ENCODE measurements at regions not wholly inside any gene's neighbourhood (a gene's known extent, or its start where the extent isn't known, plus 50 kb on each side); places are given as distances from the start of the nearest gene placed in this dataset.

DNA sequence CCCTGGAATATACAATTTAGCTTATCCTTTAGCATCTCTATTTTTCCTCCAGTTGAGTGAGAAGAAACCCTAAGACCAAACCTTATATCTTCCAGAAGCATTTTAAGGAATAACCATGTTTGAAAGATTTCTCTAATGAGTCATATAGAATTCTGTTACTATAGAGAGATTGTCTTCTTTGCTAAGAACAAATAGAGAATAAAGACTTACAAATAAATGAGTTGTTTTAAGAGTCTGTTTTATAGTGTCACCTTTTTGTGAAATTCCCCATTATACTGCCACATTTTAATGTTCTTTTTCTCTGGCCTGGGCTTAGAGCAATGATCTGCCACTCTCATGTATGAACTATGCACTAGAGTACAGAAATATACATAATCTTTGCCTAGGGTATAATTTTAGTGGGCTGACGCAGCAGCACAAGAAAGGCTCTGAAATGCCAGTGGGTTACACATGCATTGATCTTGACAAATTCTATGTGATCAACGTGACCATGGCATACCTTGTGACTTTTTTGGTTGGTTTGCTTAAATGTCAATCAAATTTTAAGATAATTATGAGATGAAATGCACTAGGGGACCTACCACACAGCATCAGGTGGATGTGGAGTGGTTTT is 145.1 kb upstream of the MKLN1 start:
- no peak for DNase-seq (ENCODE audit: low spot score)
- POLR2A ChIA-PET: interaction anchor here (0.9 kb wide), 1 partner anchor 12 kb away, joined by 3 read pairs; no protein-coding TSS in a partner anchor
- ATAC-seq: no peak
- Mint-ChIP-seq H3K9me3 (no peaks in the 10 kb centered on the region), H3K27ac (no peak overlapping the region), H3K36me3 (no peaks in the 10 kb centered on the region), H3K4me3 (no peak overlapping the region), H3K4me1 (peaks cover 18% of the 10 kb centered on the region), H3K27me3 (ENCODE audit: low read depth) (no peaks in the 10 kb centered on the region)
- CTCF ChIA-PET: no interaction called here
- TF ChIP-seq ATF1 (CRISPR knock-in tag; IDR thresholded peaks at IDR 0.05): no peak
- TF ChIP-seq, protein P1, sequence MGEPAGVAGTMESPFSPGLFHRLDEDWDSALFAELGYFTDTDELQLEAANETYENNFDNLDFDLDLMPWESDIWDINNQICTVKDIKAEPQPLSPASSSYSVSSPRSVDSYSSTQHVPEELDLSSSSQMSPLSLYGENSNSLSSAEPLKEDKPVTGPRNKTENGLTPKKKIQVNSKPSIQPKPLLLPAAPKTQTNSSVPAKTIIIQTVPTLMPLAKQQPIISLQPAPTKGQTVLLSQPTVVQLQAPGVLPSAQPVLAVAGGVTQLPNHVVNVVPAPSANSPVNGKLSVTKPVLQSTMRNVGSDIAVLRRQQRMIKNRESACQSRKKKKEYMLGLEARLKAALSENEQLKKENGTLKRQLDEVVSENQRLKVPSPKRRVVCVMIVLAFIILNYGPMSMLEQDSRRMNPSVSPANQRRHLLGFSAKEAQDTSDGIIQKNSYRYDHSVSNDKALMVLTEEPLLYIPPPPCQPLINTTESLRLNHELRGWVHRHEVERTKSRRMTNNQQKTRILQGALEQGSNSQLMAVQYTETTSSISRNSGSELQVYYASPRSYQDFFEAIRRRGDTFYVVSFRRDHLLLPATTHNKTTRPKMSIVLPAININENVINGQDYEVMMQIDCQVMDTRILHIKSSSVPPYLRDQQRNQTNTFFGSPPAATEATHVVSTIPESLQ (CRISPR knock-in tag; IDR thresholded peaks at IDR 0.05): no peak
- no peak for TF ChIP-seq ZNF263 (CRISPR knock-in tag; IDR thresholded peaks at IDR 0.05; ENCODE audit: low read depth)
- TF ChIP-seq, protein P2, sequence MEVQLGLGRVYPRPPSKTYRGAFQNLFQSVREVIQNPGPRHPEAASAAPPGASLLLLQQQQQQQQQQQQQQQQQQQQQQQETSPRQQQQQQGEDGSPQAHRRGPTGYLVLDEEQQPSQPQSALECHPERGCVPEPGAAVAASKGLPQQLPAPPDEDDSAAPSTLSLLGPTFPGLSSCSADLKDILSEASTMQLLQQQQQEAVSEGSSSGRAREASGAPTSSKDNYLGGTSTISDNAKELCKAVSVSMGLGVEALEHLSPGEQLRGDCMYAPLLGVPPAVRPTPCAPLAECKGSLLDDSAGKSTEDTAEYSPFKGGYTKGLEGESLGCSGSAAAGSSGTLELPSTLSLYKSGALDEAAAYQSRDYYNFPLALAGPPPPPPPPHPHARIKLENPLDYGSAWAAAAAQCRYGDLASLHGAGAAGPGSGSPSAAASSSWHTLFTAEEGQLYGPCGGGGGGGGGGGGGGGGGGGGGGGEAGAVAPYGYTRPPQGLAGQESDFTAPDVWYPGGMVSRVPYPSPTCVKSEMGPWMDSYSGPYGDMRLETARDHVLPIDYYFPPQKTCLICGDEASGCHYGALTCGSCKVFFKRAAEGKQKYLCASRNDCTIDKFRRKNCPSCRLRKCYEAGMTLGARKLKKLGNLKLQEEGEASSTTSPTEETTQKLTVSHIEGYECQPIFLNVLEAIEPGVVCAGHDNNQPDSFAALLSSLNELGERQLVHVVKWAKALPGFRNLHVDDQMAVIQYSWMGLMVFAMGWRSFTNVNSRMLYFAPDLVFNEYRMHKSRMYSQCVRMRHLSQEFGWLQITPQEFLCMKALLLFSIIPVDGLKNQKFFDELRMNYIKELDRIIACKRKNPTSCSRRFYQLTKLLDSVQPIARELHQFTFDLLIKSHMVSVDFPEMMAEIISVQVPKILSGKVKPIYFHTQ (CRISPR knock-in tag; IDR thresholded peaks at IDR 0.05): no peak
- no peak for TF ChIP-seq SMAD3 (CRISPR knock-in tag; IDR thresholded peaks at IDR 0.05; ENCODE audit: borderline replicate concordance)
- TF ChIP-seq JUN (CRISPR knock-in tag; IDR thresholded peaks at IDR 0.05): no peak
- TF ChIP-seq, protein P3, sequence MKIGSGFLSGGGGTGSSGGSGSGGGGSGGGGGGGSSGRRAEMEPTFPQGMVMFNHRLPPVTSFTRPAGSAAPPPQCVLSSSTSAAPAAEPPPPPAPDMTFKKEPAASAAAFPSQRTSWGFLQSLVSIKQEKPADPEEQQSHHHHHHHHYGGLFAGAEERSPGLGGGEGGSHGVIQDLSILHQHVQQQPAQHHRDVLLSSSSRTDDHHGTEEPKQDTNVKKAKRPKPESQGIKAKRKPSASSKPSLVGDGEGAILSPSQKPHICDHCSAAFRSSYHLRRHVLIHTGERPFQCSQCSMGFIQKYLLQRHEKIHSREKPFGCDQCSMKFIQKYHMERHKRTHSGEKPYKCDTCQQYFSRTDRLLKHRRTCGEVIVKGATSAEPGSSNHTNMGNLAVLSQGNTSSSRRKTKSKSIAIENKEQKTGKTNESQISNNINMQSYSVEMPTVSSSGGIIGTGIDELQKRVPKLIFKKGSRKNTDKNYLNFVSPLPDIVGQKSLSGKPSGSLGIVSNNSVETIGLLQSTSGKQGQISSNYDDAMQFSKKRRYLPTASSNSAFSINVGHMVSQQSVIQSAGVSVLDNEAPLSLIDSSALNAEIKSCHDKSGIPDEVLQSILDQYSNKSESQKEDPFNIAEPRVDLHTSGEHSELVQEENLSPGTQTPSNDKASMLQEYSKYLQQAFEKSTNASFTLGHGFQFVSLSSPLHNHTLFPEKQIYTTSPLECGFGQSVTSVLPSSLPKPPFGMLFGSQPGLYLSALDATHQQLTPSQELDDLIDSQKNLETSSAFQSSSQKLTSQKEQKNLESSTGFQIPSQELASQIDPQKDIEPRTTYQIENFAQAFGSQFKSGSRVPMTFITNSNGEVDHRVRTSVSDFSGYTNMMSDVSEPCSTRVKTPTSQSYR (CRISPR knock-in tag; IDR thresholded peaks at IDR 0.05): no peak
- no peak for TF ChIP-seq ZNF219 (CRISPR knock-in tag; IDR thresholded peaks at IDR 0.05; ENCODE audit: borderline replicate concordance)

DNA sequence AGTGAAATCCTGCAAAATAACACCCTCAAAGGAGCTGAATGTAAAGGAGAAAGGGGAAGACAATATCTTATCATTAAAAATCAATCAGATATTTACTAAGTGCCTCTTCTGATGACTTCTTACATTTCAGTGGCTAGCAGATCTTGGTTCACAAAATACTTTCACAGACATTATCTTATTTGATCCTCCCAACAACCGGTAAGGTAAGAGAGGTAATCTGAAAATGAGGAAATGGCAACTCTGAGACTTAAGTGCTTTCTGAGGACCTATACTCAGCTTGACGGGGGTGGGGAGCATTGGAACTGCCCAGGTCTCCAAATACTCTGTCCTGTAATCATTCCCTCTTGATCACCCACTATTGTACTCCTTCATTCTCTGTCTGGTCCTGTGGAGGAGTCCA is 144.6 kb upstream of the MKLN1 start:
- DNase-seq (ENCODE audit: low spot score) (no peak), ATAC-seq (no peak)
- H3K36me3 Mint-ChIP-seq: no peaks in the 10 kb centered on the region
- no peaks in the 10 kb centered on the region for H3K27me3 Mint-ChIP-seq (ENCODE audit: low read depth)
- TF ChIP-seq, protein P4, sequence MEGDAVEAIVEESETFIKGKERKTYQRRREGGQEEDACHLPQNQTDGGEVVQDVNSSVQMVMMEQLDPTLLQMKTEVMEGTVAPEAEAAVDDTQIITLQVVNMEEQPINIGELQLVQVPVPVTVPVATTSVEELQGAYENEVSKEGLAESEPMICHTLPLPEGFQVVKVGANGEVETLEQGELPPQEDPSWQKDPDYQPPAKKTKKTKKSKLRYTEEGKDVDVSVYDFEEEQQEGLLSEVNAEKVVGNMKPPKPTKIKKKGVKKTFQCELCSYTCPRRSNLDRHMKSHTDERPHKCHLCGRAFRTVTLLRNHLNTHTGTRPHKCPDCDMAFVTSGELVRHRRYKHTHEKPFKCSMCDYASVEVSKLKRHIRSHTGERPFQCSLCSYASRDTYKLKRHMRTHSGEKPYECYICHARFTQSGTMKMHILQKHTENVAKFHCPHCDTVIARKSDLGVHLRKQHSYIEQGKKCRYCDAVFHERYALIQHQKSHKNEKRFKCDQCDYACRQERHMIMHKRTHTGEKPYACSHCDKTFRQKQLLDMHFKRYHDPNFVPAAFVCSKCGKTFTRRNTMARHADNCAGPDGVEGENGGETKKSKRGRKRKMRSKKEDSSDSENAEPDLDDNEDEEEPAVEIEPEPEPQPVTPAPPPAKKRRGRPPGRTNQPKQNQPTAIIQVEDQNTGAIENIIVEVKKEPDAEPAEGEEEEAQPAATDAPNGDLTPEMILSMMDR (IDR thresholded peaks at IDR 0.05): no peak
- TF ChIP-seq CREM (CRISPR knock-in tag; IDR thresholded peaks at IDR 0.05): no peak
- no peaks in the 10 kb centered on the region for H3K9me3 Mint-ChIP-seq
- H3K27ac Mint-ChIP-seq: no peak overlapping the region
- POLR2A ChIA-PET: interaction anchor here (0.9 kb wide), 1 partner anchor 11 kb away, joined by 3 read pairs; no protein-coding TSS in a partner anchor
- H3K4me1 Mint-ChIP-seq: peaks cover 22% of the 10 kb centered on the region
- CTCF ChIA-PET: interaction anchor here (0.7 kb wide), 1 partner anchor 60 kb away, joined by 5 read pairs; no protein-coding TSS in a partner anchor
- H3K4me3 Mint-ChIP-seq: no peak overlapping the region

DNA sequence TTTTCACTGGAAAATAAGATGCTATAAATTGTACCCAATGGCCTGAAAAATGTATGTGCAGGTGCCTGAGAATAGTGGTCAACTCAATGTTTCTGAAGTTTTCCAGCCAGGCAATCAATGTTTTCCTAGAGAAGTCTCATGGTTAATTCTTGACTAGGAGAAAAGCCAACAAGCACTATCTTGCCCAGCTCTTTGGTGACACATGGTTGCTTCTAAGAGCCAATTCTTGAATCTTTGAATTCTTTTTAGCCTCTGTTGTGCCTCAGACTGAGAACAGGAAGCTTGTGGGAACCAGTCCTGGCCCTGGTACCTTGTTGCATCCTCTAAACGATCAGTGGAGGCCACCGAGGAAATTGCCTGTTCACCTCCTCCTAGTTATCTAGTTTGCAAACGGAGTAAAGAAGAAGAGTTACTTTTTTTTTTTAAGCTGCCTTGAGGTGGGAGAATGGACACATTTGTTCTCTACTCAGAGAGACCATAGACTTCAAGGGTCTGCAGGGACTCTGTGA is 144.0 kb upstream of the MKLN1 start:
- ATAC-seq (no peak), DNase-seq (ENCODE audit: low spot score) (no peak)
- H3K9me3 Mint-ChIP-seq: no peaks in the 10 kb centered on the region
- ChIA-PET CTCF (interaction anchor here (0.7 kb wide), 1 partner anchor 61 kb away, joined by 5 read pairs; no protein-coding TSS in a partner anchor), POLR2A (interaction anchor here (0.9 kb wide), 1 partner anchor 11 kb away, joined by 3 read pairs; no protein-coding TSS in a partner anchor)
- H3K27ac Mint-ChIP-seq: no peak overlapping the region
- no peak overlapping the region for H3K4me3 Mint-ChIP-seq
- H3K36me3 Mint-ChIP-seq: no peaks in the 10 kb centered on the region
- peaks cover 28% of the 10 kb centered on the region for H3K4me1 Mint-ChIP-seq
- no peaks in the 10 kb centered on the region for H3K27me3 Mint-ChIP-seq (ENCODE audit: low read depth)
- TF ChIP-seq ZNF219 (CRISPR knock-in tag; IDR thresholded peaks at IDR 0.05; ENCODE audit: borderline replicate concordance): no peak
- TF ChIP-seq, protein P5, sequence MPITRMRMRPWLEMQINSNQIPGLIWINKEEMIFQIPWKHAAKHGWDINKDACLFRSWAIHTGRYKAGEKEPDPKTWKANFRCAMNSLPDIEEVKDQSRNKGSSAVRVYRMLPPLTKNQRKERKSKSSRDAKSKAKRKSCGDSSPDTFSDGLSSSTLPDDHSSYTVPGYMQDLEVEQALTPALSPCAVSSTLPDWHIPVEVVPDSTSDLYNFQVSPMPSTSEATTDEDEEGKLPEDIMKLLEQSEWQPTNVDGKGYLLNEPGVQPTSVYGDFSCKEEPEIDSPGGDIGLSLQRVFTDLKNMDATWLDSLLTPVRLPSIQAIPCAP (CRISPR knock-in tag; IDR thresholded peaks at IDR 0.05): no peak

All from WTC11 (cell line).